ENCODE measurements at regions not wholly inside any gene's neighbourhood (a gene's known extent, or its start where the extent isn't known, plus 50 kb on each side); places are given as distances from the start of the nearest gene placed in this dataset.

- Histone ChIP-seq H3K27ac (ENCODE audit: low read length in 2 of 2) (no peak overlapping the region), H3K4me2 (replicated peaks; ENCODE audit: low read depth, low read length, poor library complexity, severe bottlenecking) (no peak overlapping the region), H3K79me2 (ENCODE audit: control insufficient read depth, insufficient read depth, low read length) (no peaks in the 10 kb centered on the region), H3K4me3 (ENCODE audit: control extremely low read depth in 1 of 5, extremely low read depth in 1 of 5, insufficient read depth in 1 of 5, low read depth in 2 of 5, low read length in 4 of 5) (no peak overlapping the region), H3K9ac (ENCODE audit: low read length) (no peak overlapping the region), H4K20me1 (ENCODE audit: control insufficient read depth, insufficient read depth, low read length, poor library complexity, severe bottlenecking) (no peaks in the 10 kb centered on the region), H3K36me3 (replicated peaks in 1 of 2; ENCODE audit: control extremely low read depth in 1 of 2, control insufficient read depth in 1 of 2, extremely low read depth in 1 of 2, insufficient read depth in 2 of 2, low read length in 1 of 2) (no peaks in the 10 kb centered on the region), H3K4me1 (ENCODE audit: control insufficient read depth in 2 of 2, insufficient read depth in 2 of 2, low read length in 2 of 2) (no peaks in the 10 kb centered on the region), H2AFZ (ENCODE audit: insufficient read depth, low read depth, low read length, poor library complexity, severe bottlenecking) (no peak overlapping the region), H3K9me3 (ENCODE audit: control extremely low read depth in 1 of 3, control insufficient read depth in 2 of 3, insufficient read depth in 1 of 3, low read length in 2 of 3) (no peaks in the 10 kb centered on the region), H3K27me3 (replicated peaks in 1 of 4; ENCODE audit: control extremely low read depth in 1 of 4, control insufficient read depth in 3 of 4, insufficient read depth in 4 of 4, low read length in 3 of 4) (no peaks in the 10 kb centered on the region)
- no peak for DNase-seq
- ATAC-seq (ENCODE audit: low read depth), result no peak
- ChIA-PET POLR2A (no interaction called here), CTCF (no interaction called here)
- H3K27ac Mint-ChIP-seq, result no peak overlapping the region
- TF ChIP-seq CTCF (IDR thresholded peaks at IDR 0.05) (no peak), EZH2 (IDR thresholded peaks at IDR 0.05; ENCODE audit: borderline replicate concordance, insufficient read depth, low read depth, low read length, poor library complexity, severe bottlenecking) (no peak)
- intact Hi-C loops (cut with micrococcal nuclease), result no loop called here
- H3K9me3 Mint-ChIP-seq (ENCODE audit: insufficient read depth), result no peaks in the 10 kb centered on the region
- H3K4me3 Mint-ChIP-seq, result no peak overlapping the region
- no peaks in the 10 kb centered on the region for H3K4me1 Mint-ChIP-seq
- peaks cover 4% of the 10 kb centered on the region for H3K27me3 Mint-ChIP-seq
- 100% methylated on average over 2 of the region's 2 CpGs for whole genome bisulfite sequencing (ENCODE audit: insufficient coverage)
Measured at GRCh38 chr1:229920683-229921082, 146.4 kb upstream of the GALNT2 start.

- 99% methylated on average over 6 of the region's 7 CpGs for WGBS (ENCODE audit: insufficient coverage)
- intact Hi-C loops (cut with micrococcal nuclease), result no loop called here
- H3K4me3 Mint-ChIP-seq, result no peak overlapping the region
Measured at GRCh38 chr1:229922249-229922648, 144.8 kb upstream of the GALNT2 start.

More at GRCh38 chr1:229922249-229922648, 144.8 kb upstream of the GALNT2 start:
- H3K36me3 ChIP-seq (replicated peaks in 1 of 2; ENCODE audit: control extremely low read depth in 1 of 2, control insufficient read depth in 1 of 2, extremely low read depth in 1 of 2, insufficient read depth in 2 of 2, low read length in 1 of 2), result no peaks in the 10 kb centered on the region
- H3K27ac Mint-ChIP-seq, result no peak overlapping the region
- no peak overlapping the region for H3K9ac ChIP-seq (ENCODE audit: low read length)
- H3K4me1 ChIP-seq (ENCODE audit: control insufficient read depth in 2 of 2, insufficient read depth in 2 of 2, low read length in 2 of 2), result no peaks in the 10 kb centered on the region
- H3K79me2 ChIP-seq (ENCODE audit: control insufficient read depth, insufficient read depth, low read length), result no peaks in the 10 kb centered on the region
- CTCF ChIA-PET, result no interaction called here
- TF ChIP-seq EZH2 (IDR thresholded peaks at IDR 0.05; ENCODE audit: borderline replicate concordance, insufficient read depth, low read depth, low read length, poor library complexity, severe bottlenecking), result no peak
- no peak for TF ChIP-seq CTCF (IDR thresholded peaks at IDR 0.05)
- POLR2A ChIA-PET, result no interaction called here
- H4K20me1 ChIP-seq (ENCODE audit: control insufficient read depth, insufficient read depth, low read length, poor library complexity, severe bottlenecking), result no peaks in the 10 kb centered on the region
- H3K4me3 ChIP-seq (ENCODE audit: control extremely low read depth in 1 of 5, extremely low read depth in 1 of 5, insufficient read depth in 1 of 5, low read depth in 2 of 5, low read length in 4 of 5), result no peak overlapping the region
- H3K27me3 ChIP-seq (replicated peaks in 1 of 4; ENCODE audit: control extremely low read depth in 1 of 4, control insufficient read depth in 3 of 4, insufficient read depth in 4 of 4, low read length in 3 of 4), result peaks cover 0 to 4% (median 0%) of the 10 kb centered on the region in 4 experiments
- H3K4me2 ChIP-seq (replicated peaks; ENCODE audit: low read depth, low read length, poor library complexity, severe bottlenecking), result no peak overlapping the region
- no peaks in the 10 kb centered on the region for H3K9me3 Mint-ChIP-seq (ENCODE audit: insufficient read depth)
- H3K9me3 ChIP-seq (ENCODE audit: control extremely low read depth in 1 of 3, control insufficient read depth in 2 of 3, insufficient read depth in 1 of 3, low read length in 2 of 3), result no peaks in the 10 kb centered on the region
- H2AFZ ChIP-seq (ENCODE audit: insufficient read depth, low read depth, low read length, poor library complexity, severe bottlenecking), result no peak overlapping the region
- H3K27me3 Mint-ChIP-seq, result peaks cover 13% of the 10 kb centered on the region
- ATAC-seq (ENCODE audit: low read depth) (no peak), DNase-seq (no peak)
- no peak overlapping the region for H3K27ac ChIP-seq (ENCODE audit: low read length in 2 of 2)
- no peaks in the 10 kb centered on the region for H3K4me1 Mint-ChIP-seq

Data from B cell (primary cell).